COLO668 (cell line): ENCODE measurements at regions not wholly inside any gene's neighbourhood (a gene's known extent, or its start where the extent isn't known, plus 50 kb on each side); places are given as distances from the start of the nearest gene placed in this dataset.

ENCODE experiments used
- DNase-seq: peaks from one replicate; lab custom pipeline; 2025; ENCODE audit not compliant: unreplicated experiment; lab: John Stamatoyannopoulos, UW

DNA sequence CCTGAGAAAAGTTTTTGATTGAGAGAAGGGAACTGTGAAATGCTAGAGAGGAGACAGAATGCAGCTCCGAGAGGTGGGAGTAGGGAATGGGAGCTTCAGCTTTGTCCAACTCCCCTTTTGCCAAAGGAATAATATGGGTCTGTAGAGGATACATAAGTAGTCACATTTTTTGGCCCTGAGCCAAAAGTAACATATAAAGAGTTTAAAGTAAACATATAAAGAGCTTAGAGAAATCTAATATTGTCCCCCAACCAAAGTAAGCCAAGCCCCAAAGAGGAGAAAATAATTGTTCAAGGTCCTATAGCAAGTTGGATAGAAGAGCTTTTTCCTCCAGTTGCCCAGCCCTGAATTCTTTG, 215.1 kb downstream of the TMEM114 start:
- no peak for DNase-seq

DNA sequence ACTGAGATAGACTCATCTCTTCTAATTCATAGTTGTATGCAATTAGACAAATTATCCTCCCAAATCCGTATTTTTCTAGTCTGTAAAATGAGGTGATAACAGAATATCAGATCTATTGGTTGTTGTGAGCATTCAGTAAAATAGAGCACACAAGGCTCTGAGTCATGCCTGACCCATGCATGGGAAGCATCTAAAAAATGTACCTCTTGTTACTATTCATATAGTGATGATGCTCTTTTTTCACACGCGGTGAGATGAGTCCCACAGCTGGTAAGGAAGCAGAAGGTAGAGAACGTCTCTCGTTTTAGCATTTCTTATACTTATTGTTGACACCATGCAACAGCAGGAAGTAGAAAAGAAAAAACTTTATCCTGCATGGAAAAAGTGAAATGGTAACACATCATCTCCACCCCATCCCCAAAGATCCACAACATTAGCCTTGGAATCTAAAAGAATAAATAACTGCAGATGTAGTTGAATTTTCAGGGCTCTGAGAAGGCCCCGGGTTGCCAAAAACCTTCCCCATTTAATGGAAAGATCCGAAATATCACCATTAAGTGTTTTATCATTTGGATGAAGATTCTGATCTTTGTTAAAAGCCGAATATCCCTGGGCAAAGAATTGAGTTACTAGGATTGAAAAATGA, 215.6 kb downstream of the TMEM114 start:
- no peak for DNase-seq

DNA sequence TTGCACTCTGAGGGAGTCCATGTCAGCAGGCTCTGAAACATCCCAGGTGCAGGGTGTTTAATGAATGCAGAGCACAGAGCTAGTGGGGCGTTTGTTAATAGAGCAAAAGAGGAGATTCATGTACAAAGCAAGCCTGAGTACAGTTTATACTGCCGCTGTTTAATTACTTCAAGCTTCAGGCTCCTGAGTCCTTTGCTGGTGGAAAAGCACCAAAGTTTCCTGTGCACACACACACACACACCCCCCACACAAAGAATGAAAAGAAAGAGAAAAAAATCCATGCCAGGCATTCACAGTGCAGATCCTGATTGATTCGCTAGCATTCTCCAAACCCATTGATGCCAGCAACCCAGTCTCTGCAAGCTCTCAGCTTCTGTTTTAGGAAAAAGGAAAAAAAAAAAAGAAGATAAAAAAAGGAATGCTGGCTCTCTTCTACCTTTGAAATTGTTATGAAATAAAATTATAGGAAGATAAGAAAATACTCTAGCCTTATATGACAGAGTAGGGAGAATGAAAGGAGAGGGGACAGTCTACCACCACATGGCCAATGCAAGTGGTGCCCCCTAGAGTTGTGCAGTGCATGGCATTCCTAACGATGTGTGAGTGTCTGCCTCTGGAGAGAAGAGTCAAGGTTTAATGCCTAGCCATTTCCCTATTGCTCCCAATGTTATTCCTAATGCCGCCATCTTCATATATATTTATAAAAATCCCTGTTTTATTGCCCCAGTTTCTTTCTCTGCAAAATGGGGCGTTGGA, 216.5 kb downstream of the TMEM114 start:
- DNase-seq, result no peak

DNA sequence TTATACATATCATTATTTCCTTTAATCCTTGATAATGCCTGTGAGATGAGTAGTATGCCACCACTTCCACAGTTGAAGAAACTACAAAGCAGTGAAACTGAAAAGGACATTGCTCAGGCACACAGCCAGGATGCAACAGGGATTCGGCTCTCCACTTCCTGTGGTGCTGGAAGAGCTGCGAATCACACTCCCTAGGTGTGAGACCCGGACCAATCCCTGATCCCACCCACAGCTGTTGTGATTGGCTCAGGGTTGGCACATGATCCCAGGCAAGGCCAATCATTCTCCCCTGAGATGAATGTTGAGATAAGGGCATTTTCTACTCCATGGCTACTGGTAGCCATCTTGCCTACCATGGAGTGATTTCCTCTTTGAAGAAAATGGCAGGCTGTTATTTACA, 218.2 kb downstream of the TMEM114 start:
- DNase-seq, result no peak

DNA sequence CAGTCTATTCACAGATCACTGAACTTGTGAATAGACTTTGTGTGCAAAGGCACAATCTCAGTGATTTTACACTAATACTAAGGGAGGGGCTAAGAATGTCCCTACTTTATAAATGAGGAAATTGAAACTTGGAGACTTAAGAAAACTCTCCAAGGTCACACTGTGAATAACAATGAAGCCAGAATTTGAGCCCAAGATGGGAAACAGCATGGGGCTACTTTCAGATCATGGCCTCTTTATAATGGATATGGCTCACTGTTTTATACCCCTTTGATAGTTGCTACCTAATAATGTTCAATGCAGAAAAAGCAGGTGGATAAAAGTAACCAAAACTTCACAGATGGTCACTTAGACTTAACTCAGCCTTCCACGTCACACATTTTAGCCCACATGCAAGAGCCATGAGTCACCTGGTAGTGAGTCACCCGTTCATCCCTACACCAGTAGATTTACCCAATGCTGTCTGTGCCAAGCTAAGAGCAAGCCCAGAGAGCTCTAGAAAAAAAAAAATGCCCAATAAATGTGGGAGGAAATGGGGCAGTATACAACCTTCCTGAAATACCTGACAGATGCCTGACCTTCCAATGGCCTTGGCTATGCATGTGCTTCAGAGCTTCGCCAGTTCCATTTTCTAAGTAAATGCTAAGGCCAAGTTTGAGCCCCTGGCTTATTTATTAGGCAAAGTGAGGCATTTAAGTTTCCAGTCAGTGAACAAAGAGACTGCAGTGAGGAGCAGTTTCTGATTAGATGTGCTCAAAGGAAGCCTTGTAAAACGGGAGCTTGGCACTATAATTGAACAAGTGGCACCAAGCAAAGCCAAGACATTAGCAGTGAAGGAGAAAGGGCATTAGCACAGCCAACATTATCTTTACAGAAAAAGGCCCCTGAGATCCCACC, 219.7 kb downstream of the TMEM114 start:
- no peak for DNase-seq

DNA sequence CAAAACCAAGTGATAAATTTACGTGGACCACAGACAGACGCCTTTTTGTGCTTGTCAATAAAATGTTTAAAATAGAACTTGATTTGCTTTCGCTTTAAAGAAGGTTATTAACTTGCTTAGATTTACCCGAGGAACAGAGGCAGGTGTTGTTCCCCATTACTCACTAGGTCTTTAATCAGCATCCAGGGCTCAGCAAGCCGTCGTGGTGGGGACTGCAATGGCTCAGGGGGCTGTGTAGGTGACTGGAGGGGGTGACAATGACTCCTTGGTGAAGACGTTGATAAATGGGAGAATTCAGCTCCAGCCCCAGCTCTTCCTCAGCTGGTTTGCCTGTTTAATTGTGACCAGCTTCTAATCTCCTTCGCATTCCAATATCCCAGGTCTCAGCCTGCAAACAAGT, 231.4 kb downstream of the TMEM114 start:
- DNase-seq, result no peak

DNA sequence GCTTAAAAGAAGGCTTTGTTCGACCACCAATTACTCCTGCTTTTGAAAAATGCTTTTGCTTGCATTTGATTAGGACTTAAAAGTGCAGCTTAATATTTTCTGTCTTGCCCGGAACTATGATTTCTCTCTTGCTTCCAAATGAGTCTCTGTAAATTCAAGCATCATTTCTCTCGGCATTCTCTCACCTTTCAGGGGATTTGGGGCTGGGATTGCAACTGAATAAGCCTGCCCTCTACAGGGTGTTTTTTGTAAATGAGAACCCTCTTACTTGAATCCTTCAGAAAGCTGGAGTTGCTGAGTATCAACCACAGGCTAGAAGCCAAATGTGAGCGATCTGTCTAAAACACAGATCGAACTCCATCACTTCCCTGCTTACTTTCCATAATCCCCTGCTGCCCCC, 234.6 kb downstream of the TMEM114 start:
- DNase-seq, result no peak

DNA sequence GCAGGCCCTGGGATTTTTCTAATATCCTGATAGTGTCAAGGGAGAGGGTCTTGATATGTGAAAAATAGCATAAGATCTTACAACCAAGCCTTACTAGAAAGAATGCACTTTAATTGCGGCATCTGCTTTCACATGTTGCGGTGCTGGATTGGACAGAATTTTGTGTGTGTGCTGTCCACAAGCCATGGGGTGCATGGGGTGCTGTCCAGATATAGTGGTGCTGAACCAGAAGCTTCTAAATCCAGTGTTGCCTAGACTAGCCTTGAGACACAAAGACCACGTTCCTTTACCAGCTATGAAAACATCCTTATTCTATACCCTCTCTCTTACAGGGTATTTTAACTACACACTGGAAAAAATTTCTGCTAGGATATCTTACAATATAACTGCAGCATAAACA, 244.0 kb downstream of the TMEM114 start:
- DNase-seq, result no peak

DNA sequence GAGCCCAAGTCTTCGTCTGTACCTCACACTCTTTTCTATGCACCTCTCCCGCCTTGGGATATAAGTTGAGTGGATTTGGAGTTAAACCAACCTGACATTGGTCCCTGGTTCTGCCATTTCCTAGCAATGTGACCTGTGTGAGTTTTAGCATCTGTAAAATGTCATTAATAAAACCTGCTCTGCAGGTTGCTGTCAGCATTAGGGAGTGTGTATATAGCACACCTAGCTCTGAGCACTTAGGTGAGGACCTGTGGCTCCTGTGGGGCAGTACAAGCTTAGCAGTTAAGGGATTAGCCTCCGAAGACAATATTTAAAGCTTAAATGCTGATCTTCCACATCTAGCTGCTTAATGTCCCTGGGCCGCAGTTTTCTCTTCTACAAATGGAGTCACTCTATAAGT, 248.0 kb downstream of the TMEM114 start:
- no peak for DNase-seq

DNA sequence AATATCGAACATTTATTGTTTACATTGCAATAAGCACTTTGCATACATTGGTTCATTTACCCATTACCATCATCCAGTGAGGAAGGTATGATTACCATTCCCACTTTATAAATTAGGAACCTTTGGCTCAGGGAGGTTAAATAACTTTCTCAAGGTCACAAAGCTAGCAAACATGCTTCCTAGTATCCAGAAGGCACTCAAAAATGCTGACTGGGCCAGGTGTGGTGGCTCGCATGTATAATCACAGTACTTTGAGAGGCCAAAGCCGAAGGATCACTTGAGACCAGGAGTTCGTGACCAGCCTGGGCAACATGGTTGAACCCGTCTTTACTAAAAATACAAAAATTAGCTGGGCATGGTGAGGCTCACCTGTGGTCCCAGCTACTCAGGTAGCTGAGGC, 259.6 kb downstream of the TMEM114 start:
- DNase-seq, result no peak

DNA sequence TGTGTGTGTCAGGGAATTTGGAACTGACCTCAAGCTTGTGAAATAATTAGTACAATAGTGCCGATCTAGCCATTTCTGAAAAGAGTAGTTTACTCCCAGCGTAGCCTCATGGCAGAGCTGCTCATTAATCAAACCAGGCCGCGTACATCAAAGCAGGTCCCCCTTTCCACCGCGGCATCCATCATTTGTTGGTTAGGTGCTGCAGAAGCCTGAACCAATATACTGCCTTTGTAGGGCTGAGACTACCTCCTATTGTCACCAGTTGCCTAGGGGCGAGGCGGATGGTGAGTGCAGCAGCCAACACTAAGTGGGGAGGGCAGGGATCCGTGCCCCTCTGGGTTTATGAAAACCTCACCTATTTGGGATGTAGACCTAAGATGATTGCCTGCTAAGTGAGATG, 264.1 kb downstream of the TMEM114 start:
- DNase-seq, result no peak

DNA sequence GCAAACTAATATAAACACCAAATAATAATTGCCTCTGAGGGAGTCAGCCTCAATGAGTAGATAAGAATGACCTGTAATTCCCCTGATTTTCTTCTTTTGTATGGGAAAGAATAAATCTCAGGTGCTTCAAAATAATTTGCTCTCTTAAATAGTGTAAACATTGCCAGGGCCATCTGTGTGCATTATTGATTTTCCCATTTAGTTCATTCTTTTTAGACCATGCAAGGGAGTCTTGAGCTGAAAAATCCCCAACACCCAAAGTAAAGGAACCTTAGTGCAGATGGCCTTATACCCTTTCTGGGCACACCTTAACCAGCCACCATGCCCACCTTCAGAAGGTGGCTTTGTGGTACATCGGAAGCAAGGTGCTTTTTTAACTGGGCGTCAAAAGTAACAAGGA, 267.2 kb downstream of the TMEM114 start:
- DNase-seq, result no peak

DNA sequence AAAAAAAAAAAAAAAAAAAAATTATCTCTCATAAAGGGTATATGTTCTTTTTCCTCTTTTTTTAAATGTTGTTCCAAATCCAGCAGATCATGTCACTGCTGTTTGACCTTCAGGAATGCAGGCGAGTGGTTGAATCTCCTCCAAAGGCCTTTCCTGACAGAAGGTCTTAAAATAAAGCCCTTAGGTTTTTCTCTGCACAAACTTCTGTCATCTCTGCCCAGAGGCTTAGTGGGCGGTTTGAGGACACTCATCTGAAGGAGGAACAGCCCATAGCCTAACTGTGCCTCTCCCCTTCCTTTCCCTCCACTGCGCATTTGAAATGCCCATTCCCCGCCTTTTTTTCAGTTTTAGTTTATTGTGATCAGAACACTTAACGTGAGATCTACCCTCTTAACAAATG, 270.2 kb downstream of the TMEM114 start:
- DNase-seq, result no peak

DNA sequence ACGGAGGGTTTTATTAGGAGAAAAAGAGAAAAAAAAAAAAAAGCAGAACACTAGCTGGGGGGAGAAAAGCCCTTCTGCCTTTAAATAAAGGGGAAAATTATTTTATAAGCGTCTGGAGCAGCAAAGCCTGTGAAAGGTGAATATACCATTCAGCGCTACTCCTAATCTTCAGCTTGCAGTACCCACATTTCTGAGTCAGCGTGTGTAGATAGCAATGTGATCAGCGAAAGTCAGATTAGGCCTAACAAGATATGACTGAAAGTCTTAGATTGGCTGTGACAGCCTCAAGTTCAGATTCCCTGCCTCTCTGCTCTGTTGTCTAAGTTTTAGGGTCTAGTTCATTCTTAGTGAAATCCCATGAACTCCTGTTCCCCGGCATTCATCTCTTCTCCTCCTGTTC, 279.5 kb downstream of the TMEM114 start:
- no peak for DNase-seq

DNA sequence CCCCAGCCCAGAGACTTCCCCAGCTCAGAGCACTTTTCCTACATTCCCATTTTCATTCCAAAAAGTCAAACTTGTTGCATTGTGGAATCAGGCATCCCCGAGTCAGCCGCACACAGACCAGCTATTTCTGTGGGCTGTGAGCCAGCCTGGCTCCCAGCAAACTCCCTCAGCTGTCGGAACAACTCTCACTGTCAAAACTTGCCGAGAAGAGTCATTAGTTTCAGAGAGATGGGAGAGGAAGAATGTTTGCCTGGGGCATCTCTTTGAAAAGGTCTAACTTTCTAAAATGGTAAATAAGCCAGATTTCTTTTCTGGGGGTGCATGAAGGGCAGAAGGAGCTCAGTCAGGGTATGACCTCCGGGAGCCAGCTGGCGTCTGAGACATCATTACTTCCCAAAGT, 280.0 kb downstream of the TMEM114 start:
- DNase-seq, result no peak

DNA sequence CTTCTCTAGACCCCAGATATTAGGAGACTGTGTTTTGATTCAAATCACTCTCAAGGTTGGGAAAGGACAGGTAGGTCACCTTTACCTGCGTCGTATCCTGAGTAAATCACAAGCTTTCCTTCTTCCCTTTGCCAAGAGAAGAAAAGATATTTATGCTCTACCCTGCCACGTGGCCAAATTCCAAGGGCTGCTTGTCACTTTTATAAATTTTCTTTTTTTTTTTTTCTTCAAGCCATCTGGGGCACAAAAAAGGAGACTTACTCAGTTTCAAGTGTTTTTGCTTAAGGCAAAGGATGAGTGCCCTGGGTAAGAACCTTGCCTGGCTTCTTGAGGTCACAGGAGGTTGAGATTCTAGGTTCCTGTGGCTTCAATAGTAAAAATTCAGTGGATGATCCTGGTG, 285.1 kb downstream of the TMEM114 start:
- no peak for DNase-seq

DNA sequence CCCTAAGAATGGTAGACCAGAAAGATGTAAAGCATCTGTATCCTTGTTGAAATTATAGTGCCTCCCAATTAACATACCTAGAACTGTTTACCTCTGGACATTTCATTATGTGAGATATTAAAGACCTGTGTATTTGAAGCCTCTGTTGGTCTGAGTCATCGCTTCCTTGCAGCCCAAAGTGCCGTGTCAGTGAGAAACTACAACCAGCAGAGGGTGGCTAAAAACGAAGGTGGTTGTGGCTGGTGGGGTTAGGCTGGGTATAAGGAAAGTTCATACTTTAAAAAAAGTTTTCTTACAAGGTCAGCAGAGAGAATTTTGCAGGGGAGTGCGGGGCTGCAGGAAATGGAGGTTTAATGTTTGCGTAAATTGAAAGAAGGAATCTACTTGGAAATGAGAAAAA, 290.7 kb downstream of the TMEM114 start:
- DNase-seq, result no peak

DNA sequence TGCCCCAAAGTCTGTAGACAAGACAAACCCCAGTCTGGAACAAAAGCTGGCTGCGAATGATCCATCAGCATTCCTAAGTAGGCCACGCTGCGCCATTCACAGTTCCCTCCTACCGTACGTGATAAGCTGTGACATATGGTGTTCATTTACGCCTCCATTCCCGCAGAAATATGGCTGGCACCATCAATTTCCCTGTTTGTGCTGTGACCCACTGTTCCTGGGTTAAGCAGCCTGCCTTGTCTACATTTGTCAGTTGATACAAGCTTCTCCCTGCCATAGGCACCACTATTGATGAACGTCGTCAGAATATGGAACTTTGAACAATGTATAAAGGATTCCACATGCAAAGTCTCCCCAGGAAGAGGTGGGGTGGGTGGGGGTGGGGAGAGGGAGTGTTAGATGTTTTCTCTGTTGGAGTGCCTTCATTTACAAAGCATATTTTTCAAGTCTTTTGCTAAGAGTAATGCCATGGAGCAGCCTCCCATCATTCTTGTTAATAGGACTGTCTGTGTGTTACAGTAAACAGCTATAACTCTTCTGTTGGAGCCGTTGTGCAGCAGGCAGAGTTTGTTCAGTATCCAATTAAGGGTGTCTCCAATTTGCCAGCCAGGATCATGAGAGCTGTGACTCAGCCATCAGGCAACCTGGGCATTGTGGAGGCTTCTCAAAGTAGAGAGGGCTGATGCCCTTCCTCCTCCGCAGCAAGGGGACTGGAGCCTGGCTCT, 294.6 kb downstream of the TMEM114 start:
- DNase-seq, result no peak

DNA sequence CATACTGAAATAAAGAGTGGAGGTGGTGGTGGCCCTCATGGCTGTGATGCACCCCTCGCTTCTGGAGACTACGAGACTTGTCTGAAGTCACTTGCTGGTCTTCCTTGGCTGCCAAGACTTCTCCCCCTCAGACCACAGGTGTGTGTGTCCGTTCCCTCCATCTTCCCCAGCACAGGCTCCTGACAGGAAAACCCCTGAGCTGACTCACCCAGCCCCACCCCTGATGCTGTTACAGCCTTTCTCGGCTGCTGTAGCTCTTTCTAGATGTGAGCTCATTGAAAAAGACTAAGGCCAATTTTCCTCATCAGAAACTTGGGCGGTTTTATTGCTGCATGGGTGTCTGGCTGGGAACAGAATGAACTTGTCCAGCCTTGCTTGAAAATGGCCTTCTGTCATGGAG, 296.9 kb downstream of the TMEM114 start:
- DNase-seq, result no peak

DNA sequence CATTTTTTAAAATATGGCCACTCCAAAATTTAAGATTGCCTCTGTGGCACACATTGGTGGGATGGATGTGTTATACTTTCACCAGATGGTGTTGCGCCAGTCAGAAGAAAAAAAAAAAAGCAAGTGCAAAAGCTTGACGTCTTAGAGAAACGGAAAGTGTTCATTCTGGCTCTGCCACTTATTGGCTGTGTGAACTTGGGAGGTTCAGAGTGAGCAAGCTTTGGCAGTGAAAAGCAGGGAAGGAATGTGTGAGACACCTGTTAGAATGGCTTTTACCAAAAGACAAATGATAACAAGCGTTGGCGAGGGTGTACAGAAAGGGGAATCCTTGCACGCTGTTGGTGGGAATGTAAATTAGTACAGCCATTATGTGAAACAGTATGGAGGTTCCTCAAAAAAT, 298.0 kb downstream of the TMEM114 start:
- no peak for DNase-seq

DNA sequence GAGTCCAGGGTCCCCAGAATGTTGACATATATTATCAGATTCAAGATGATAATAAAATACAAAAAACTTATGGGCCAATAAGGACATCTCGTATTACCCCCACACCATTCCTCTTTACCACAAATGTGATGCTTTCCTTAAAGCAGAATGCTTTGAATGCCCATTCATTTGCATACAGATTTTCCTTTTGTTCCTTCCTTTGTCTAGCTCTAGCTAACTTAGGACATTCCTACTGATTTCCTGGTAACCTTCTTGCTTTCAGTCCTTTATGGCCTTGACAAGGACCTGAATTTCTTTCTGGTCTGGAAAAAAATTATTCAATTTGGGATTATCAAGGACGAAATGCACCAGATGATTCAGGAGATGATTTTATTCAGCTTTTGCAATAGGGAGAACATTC, 304.0 kb downstream of the TMEM114 start:
- DNase-seq, result no peak
